HG02870 (cell line): ENCODE measurements at regions not wholly inside any gene's neighbourhood (a gene's known extent, or its start where the extent isn't known, plus 50 kb on each side); places are given as distances from the start of the nearest gene placed in this dataset.

ENCODE experiments used
- ATAC-seq: cut with Tn5 transposase; IDR thresholded peaks from one replicate; pipeline ENCODE4 v1.9.1; 2021; ENCODE audit warnings: mild to moderate bottlenecking, moderate library complexity; ENCODE audit not compliant: unreplicated experiment

DNA sequence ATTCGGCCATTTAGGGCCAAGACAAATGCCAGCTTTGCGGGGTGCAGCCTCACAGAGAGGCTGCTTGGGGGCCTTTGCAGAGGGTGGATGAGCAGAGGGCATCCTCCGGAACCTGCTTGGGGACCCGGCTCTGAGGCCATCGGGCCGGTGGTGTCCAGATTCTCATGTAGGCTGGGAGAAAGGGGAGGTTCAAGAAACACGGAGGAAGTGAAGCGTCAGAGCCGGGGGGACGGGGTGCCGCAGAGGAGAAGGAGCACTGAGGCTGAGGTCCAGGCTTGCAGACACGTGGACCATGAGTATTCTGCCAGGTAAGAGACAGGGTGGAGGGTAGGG lies 150.7 kb upstream of the SHH start:
- ATAC-seq = no peak

- no peak for ATAC-seq
Observed at GRCh38 chr7:155962191-155962967, 150.1 kb upstream of the SHH start.

DNA sequence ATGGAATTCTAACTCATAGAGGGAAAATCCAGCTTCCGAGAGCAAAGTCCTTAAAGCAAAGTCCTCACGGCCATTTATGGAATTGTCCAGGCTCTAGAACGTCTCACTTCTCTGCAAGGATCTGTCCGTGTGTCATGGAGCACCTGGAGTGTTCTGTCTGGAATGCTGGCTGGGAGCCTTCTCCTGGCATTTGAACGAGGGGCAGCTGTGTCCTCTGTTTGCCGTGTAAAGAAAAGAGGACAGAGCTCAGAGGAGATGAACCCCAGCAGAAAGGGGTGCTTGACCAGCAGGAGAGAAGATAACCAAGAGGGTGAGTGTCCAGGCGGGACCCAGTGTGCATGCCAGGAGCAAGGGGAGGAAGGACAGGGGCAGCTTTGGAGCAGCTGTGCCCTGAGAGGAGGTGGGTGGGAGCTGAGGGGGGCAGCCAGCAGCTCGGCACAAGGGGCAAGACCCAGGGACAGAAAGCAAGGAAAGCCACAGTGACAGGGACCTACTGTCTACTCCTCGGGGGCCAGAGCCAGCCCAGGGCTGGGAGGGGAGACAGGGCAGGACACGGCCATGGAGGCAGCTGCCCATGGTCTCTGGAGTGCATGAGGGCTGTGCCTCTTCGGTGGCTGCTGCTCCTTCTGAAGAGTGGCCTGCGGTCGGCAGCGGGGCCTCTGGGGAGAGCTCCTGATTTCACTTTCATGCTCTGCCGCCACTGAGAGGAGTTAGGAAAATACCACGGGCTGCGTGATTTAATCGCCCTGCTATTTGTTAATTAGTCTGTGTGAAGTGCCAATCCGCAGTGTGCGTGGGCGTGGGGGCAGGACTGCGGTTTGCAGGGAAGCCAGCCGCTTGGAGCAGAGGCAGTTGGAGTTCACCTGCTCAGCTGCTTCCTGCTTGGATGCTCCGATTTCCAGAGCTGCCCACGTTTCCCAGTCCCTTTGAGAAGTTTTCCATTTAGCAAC lies 149.3 kb upstream of the SHH start:
- no peak for ATAC-seq

DNA sequence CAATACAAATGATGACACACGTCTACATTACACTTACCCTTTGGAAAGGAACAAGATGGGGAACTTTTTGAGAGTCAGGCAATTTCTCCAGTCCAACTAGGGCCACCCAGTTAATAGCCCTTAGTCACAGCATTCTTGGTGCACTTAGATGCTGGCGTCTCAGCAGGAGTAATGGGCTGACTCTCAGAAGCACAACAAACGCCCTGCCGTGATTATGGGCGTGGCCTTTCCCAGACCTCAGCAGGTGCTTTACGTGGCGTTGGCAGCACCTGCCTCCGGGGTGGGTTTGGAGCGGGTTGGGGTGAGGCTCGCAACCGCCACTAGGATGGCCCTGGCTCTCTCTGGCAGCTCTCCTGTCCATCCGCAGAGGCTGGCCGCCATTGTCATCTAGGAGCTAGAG lies 147.6 kb upstream of the SHH start:
- no peak for ATAC-seq

DNA sequence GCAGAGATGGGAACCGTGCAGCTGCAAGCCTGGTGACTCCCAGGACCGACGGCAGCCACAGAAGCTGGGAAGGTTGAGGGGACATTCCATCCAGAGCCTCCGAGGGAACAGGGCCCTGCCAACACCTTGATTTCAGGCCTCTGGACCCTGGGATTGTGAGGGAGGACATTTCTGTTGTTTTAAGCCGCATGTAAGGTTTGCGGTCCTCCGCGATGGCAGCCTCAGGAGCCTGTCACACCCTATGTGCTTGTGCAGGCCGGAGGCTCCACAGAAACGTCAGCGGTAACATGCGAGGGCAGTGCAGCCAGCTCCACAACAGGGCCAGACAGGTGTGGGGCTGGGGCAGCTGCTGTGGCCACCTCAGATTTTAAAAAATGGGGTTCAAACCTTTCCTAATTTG lies 144.7 kb upstream of the SHH start:
- ATAC-seq = no peak

- ATAC-seq = no peak
Observed at GRCh38 chr7:155955367-155955635, 143.0 kb upstream of the SHH start.

GRCh38 chr7:155954550-155955366 lies 142.5 kb upstream of the SHH start:
- no peak for ATAC-seq

- no peak for ATAC-seq
Observed at GRCh38 chr7:155953781-155954549, 141.7 kb upstream of the SHH start.

DNA sequence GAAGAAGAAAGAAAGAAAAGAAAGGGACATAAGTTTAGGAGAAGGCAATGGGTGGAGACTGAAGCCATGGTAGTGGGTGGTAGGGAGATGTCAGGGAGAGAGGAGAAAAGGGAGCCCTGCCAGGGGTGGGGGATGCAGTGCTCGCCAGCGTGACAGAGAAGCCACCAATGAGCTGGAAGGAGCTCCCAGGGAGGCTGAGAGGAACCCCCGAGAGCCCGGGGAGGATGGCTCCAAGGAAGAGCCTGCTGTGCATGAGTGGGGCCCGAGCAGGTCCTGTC lies 141.2 kb upstream of the SHH start:
- ATAC-seq = no peak

DNA sequence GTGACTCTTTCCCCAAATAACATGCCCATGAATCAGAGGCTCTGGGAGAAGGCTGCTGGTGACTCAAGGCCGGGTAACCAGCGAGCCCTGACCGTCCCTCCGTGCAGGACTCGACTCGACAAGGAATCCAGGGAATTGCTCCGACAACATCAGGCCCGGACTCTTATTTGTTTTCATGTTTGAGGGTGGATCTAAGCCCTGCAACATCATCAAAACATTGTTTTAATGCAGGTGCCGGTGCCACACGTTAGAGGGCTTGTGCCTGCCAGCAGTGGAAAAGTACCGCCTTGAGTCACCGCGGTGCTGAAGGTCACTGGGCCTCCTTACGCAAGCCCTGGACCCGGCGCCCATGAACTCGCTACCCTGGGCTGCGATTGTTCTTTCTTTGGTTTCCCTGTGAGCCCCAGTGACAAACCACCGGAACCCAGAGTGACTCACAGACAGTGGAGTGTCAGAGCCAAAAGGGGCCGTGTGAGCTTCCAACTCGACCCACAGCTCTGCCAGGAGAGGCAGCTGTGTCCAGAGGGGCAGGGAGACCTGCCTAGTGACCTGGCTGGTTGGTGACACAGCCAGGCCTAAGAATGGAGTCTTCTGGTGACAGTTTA lies 139.4 kb upstream of the SHH start:
- no peak for ATAC-seq

DNA sequence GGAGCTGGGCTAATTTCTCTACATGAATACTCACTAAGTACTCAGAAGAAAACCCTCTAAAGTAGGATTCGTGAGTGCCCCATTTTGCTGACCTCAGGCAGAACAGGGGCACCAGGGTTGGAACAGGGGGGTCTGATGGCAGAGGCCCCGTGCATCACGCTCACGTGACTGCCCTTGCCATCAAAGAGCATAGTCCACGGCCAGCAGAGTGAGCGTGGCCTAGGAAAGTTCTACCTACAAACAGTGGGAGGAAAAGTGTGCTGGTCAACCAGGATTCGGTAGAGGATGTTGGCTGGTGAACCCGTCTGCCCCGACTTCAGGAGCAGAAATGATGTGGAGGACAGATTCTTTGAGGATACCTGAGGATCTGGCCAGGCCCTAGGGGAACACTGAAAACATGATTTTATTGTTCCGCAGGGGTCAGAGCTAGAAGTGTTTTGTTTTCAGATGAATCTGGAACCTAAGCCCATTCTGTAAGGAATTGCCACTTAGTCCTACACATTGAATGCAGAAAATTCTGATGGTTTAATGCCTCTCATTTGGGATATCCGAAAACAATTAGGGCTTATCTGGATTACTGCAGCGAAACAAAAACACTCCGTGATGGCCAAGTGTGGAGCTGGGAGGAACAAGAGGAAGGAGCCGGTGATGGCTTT lies 138.8 kb upstream of the SHH start:
- no peak for ATAC-seq

GRCh38 chr7:155948845-155949244 lies 136.6 kb upstream of the SHH start:
- ATAC-seq = no peak

GRCh38 chr7:155948423-155948822 lies 136.2 kb upstream of the SHH start:
- ATAC-seq = no peak

GRCh38 chr7:155947051-155947450 lies 134.8 kb upstream of the SHH start:
- no peak for ATAC-seq

DNA sequence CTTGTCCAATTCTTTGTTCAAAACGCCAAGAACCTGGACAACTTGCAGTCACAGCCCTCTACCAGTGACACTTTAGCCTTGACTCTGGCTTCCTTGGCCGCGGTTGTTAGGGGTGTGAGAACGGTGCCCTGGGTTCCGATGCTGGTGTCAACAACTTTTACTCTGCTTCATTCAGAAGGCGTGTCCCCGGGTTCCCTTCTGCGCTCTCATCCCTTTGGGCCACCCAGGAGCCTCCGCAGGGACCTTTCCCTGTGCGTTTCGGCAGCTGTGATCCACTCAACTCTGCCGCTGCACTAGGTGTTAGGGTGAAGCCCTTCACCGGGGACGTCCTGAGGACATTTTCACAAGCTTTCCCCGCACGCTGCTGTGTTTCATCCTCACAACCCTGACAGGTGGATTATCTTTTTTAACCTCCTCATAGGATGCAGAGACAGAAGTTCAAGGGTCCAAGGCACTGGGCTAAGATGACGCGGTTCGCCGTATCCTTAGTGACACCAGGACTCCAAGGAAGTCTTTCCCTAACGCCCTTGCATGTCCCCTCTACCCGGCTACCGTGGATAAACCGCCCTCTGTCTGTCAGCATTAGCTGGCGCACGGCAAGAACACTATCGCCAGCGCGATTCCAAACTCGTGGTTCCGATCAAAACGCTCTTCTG lies 133.5 kb upstream of the SHH start:
- no peak for ATAC-seq

- no peak for ATAC-seq
Observed at GRCh38 chr7:155944901-155945300, 132.6 kb upstream of the SHH start.

GRCh38 chr7:155943251-155943899 lies 131.1 kb upstream of the SHH start:
- ATAC-seq = no peak

- ATAC-seq = no peak
Observed at GRCh38 chr7:155942226-155942950, 130.1 kb upstream of the SHH start.

DNA sequence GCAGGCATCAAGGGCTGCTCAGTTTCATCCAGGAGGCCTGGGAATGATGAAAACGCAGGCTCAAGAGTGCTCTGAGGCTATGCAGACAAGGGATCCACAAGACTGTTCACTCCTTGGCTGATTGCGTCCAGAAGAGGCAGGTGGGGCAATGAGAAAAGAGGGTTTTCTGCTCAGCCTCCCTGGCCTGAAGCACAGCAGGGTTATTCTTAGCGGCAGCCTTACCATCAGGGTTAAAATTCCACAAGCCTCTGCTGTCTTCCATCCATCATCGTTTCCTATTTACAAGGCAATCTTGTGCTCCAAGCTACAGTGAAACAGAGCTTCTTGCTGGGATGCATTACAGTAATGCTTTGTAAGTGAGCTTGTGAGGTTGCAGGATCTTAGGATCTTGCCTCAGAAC lies 129.4 kb upstream of the SHH start:
- ATAC-seq = no peak
